IMR-90 (cell line): ENCODE measurements at regions not wholly inside any gene's neighbourhood (a gene's known extent, or its start where the extent isn't known, plus 50 kb on each side); places are given as distances from the start of the nearest gene placed in this dataset.

Source experiments
- ATAC-seq: fragments of 200-7000 bp; cut with Tn5 transposase; 2 replicates; pipeline ENCODE4 v1.9.1; 2020; ENCODE audit warnings: low read depth, mild to moderate bottlenecking, moderate library complexity
- BruUV-seq: library from RNA; stranded (reverse); fragments of 400-500 nt; replicated peaks from 2 replicates; lab custom pipeline; 2021; lab: Mats Ljungman, UMichigan
- CTCF ChIA-PET: fragments of 300-600 bp; formaldehyde crosslinking; extraction: SDS; loops from one replicate; lab custom pipeline; 2021; ENCODE audit warnings: antibody characterized with exemption; lab: Yijun Ruan, JAX
- POLR2A ChIA-PET: fragments of 300-600 bp; sonication (Branson Sonifier 250); formaldehyde crosslinking; loops from one replicate; lab custom pipeline; 2022; ENCODE audit warnings: antibody characterized with exemption; ENCODE audit not compliant: unreplicated experiment; lab: Charles Lee
- DNase-seq: peaks from one replicate; pipeline ENCODE4 v3.0.0; 2013
- H2AFZ ChIP-seq: replicated peaks from 2 replicates; pipeline ENCODE3; 2013; ENCODE audit warnings: low read length, mild to moderate bottlenecking; ENCODE audit not compliant: poor library complexity
- H2AK5ac ChIP-seq: 2 replicates; pipeline ENCODE4 v1.6.1; 2013; ENCODE audit warnings: low read depth, low read length, inconsistent platforms
- H2AK9ac ChIP-seq: replicated peaks from 2 replicates; pipeline ENCODE3; 2013; ENCODE audit warnings: mild to moderate bottlenecking, low read depth, low read length, moderate library complexity; ENCODE audit not compliant: poor library complexity
- H2BK120ac ChIP-seq: 2 replicates; pipeline ENCODE4 v1.6.1; 2013; ENCODE audit warnings: low read depth, low read length, inconsistent platforms
- H2BK15ac ChIP-seq: 3 replicates; pipeline ENCODE4 v1.6.1; 2013; ENCODE audit warnings: low read depth, low read length, inconsistent platforms
- H2BK20ac ChIP-seq: 2 replicates; pipeline ENCODE4 v1.6.1; 2013; ENCODE audit warnings: low read depth, mild to moderate bottlenecking, inconsistent platforms, low read length, moderate library complexity
- H2BK5ac ChIP-seq: 2 replicates; pipeline ENCODE4 v1.6.1; 2013; ENCODE audit warnings: mild to moderate bottlenecking, low read depth, low read length, inconsistent platforms; ENCODE audit not compliant: poor library complexity, severe bottlenecking
- H3K14ac ChIP-seq: replicated peaks from 2 replicates; pipeline ENCODE4 v1.6.1; 2013; ENCODE audit warnings: low read depth, low read length, inconsistent platforms
- H3K18ac ChIP-seq: 2 replicates; pipeline ENCODE4 v1.6.1; 2013; ENCODE audit warnings: low read depth, low read length, control low read depth
- H3K23ac ChIP-seq: 2 replicates; pipeline ENCODE4 v1.6.1; 2013; ENCODE audit warnings: low read depth, low read length, inconsistent platforms
- H3K27ac ChIP-seq: 2 replicates; pipeline ENCODE4 v1.5.1; 2013; ENCODE audit warnings: mild to moderate bottlenecking, control low read depth, low read length; ENCODE audit not compliant: insufficient read depth
- H3K27me3 ChIP-seq: 2 replicates; pipeline ENCODE4 v1.6.1; 2013; ENCODE audit warnings: low read length; ENCODE audit not compliant: control insufficient read depth, insufficient read depth
- H3K36me3 ChIP-seq: 2 replicates; pipeline ENCODE4 v1.6.1; 2013; ENCODE audit warnings: low read length, mixed read lengths; ENCODE audit not compliant: control insufficient read depth, insufficient read depth
- H3K4ac ChIP-seq: 2 replicates; pipeline ENCODE4 v1.6.1; 2013; ENCODE audit warnings: low read depth, low read length, inconsistent platforms
- H3K4me1 ChIP-seq: 2 replicates; pipeline ENCODE4 v1.6.1; 2013; ENCODE audit warnings: low read length, mixed read lengths; ENCODE audit not compliant: control insufficient read depth, insufficient read depth
- H3K4me2 ChIP-seq: 2 replicates; pipeline ENCODE4 v1.6.1; 2013; ENCODE audit warnings: low read depth, mild to moderate bottlenecking, control low read depth, low read length, moderate library complexity
- H3K4me3 ChIP-seq: 2 replicates; pipeline ENCODE4 v1.5.1; 2013; ENCODE audit warnings: low read depth, mild to moderate bottlenecking, control low read depth, low read length, moderate library complexity; ENCODE audit not compliant: insufficient read depth
- H3K56ac ChIP-seq: 2 replicates; pipeline ENCODE4 v1.6.1; 2013; ENCODE audit warnings: low read length, inconsistent platforms; ENCODE audit not compliant: insufficient read depth; ENCODE audit errors: extremely low read depth
- H3K79me1 ChIP-seq, 2 experiments: 2 replicates each; pipeline ENCODE4 v1.6.1; 2013; ENCODE audit warnings: low read length in 2 of 2, inconsistent platforms in 1 of 2, low read depth in 1 of 2
- H3K9ac ChIP-seq: 2 replicates; pipeline ENCODE4 v1.6.1; 2013; ENCODE audit warnings: low read depth, low read length, control low read depth
- H3K9me1 ChIP-seq: 2 replicates; pipeline ENCODE4 v1.6.1; 2013; ENCODE audit warnings: low read length, inconsistent platforms; ENCODE audit not compliant: insufficient read depth
- H3K9me3 ChIP-seq: 2 replicates; pipeline ENCODE4 v1.6.1; 2013; ENCODE audit warnings: low read length; ENCODE audit not compliant: control insufficient read depth, insufficient read depth
- H4K20me1 ChIP-seq: 2 replicates; pipeline ENCODE4 v1.6.1; 2013; ENCODE audit warnings: low read length, inconsistent platforms; ENCODE audit not compliant: insufficient read depth
- H4K5ac ChIP-seq: 2 replicates; pipeline ENCODE4 v1.6.1; 2013; ENCODE audit warnings: mild to moderate bottlenecking, low read depth, low read length, control low read depth
- H4K8ac ChIP-seq, 2 experiments: 2 replicates each; pipeline ENCODE4 v1.6.1; 2013; ENCODE audit warnings: low read depth in 2 of 2, low read length in 2 of 2, control low read depth in 1 of 2, inconsistent platforms in 1 of 2
- H4K91ac ChIP-seq: 2 replicates; pipeline ENCODE4 v1.6.1; 2013; ENCODE audit warnings: low read depth, low read length, inconsistent platforms; ENCODE audit not compliant: insufficient read depth
- BHLHE40 ChIP-seq: fragments of 150-350 bp; IDR thresholded peaks from 2 replicates; pipeline ENCODE4 v1.6.1; 2016; ENCODE audit warnings: mild to moderate bottlenecking, low read depth, low read length
- CEBPB ChIP-seq: IDR thresholded peaks from 2 replicates; pipeline ENCODE4 v1.6.1; 2012; ENCODE audit warnings: low read depth, low read length, improper control_type of control experiment
- CHD1 ChIP-seq: IDR thresholded peaks from 2 replicates; pipeline ENCODE4 v1.6.1; 2012; ENCODE audit warnings: low read depth, low read length, improper control_type of control experiment
- FOS ChIP-seq: fragments of 150-350 bp; IDR thresholded peaks from 2 replicates; pipeline ENCODE4 v1.6.1; 2016; ENCODE audit warnings: low read depth, low read length
- MAZ ChIP-seq: IDR thresholded peaks from 2 replicates; pipeline ENCODE4 v1.6.1; 2012; ENCODE audit warnings: low read depth, mild to moderate bottlenecking, low read length, improper control_type of control experiment, moderate library complexity, borderline replicate concordance
- MXI1 ChIP-seq: IDR thresholded peaks from 2 replicates; pipeline ENCODE4 v1.6.1; 2012; ENCODE audit warnings: low read depth, mild to moderate bottlenecking, low read length, moderate library complexity, borderline replicate concordance
- NFE2L2 ChIP-seq: fragments of 150-350 bp; IDR thresholded peaks from 2 replicates; pipeline ENCODE4 v1.6.1; 2016; ENCODE audit warnings: low read depth, mild to moderate bottlenecking, low read length
- POLR2A ChIP-seq: IDR thresholded peaks from 2 replicates; pipeline ENCODE4 v1.6.1; 2012; ENCODE audit warnings: mild to moderate bottlenecking, low read depth, low read length
- RAD21 ChIP-seq: IDR thresholded peaks from 2 replicates; pipeline ENCODE4 v1.6.1; 2012; ENCODE audit warnings: low read length, improper control_type of control experiment
- RCOR1 ChIP-seq: IDR thresholded peaks from 2 replicates; pipeline ENCODE4 v1.6.1; 2012; ENCODE audit warnings: mild to moderate bottlenecking, low read length, improper control_type of control experiment; ENCODE audit not compliant: insufficient replicate concordance
- SMC3 ChIP-seq: fragments of 150-350 bp; IDR thresholded peaks from 2 replicates; pipeline ENCODE4 v1.6.1; 2016; ENCODE audit warnings: low read depth, mild to moderate bottlenecking, antibody characterized with exemption, low read length, moderate library complexity
- WGBS, 2 experiments: methylation state at CpG; one replicate each; pipeline versions ENCODE4 v1.1.5 to v1.1.7; 2013; ENCODE audit warnings: missing lambda C conversion rate in 2 of 2; ENCODE audit not compliant: insufficient read length in 1 of 2; ENCODE audit errors: extremely low coverage in 2 of 2; 5-methylcytosine and 5-hydroxymethylcytosine counted together
- dilution Hi-C: fragments of 300-500 bp; cut with HindIII; formaldehyde crosslinking; loops from one replicate; pipeline ENCODE4 v1.14.3; 2018; ENCODE audit warnings: low sequenced_read_pairs; ENCODE audit not compliant: unreplicated experiment
- in situ Hi-C: fragments of 300-500 bp; cut with MboI; formaldehyde crosslinking; loops from 3 replicates; pipeline ENCODE4 v1.14.3; 2019; ENCODE audit warnings: low sequenced_read_pairs, inconsistent platforms, mixed read lengths
- intact Hi-C: fragments of 100-400 bp; cut with micrococcal nuclease; formaldehyde crosslinking; loops from 2 replicates; pipeline ENCODE4 v1.10.0; 2022
- TF ChIP-seq, protein P1 (sequence below): fragments of 150-350 bp; IDR thresholded peaks from 2 replicates; pipeline ENCODE4 v1.6.1; 2016; ENCODE audit warnings: low read depth, mild to moderate bottlenecking, low read length, moderate library complexity, borderline replicate concordance
- TF ChIP-seq, protein P2 (sequence below): fragments of 150-350 bp; IDR thresholded peaks from 2 replicates; pipeline ENCODE4 v1.6.1; 2017; ENCODE audit warnings: mild to moderate bottlenecking, antibody characterized with exemption, low read length, low read depth
- TF ChIP-seq, protein P3 (sequence below): conservative IDR thresholded peaks from 2 replicates; pipeline ENCODE4 v1.5.1; 2012; ENCODE audit warnings: mild to moderate bottlenecking, low read depth, low read length, improper control_type of control experiment

DNA sequence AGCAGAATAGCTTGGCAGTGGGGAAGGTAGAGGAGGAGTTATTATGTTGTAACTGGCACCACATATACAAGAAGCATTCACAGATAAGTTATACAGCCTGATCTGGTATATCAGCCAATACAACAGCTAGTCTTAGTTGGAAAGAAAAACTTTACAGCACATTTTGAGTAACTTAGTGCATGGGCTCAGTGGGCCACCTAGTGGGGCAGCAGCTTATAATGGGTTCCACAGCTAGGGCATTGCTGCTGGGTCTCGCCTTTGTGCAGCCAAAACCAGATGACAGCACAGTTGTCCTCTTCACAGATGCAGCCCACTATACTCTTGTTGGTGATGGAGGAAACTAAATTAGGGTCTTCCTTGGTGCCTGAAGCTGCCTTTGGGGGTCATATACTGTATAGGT, 448.1 kb upstream of the RASGEF1B start:
- in situ Hi-C loops (no loop called here), intact Hi-C loops (no loop called here), dilution Hi-C loops (no loop called here)
- no peak overlapping the region for H3K27ac ChIP-seq
- no peaks in the 10 kb centered on the region for H3K4me1 ChIP-seq
- H3K56ac ChIP-seq: no peak overlapping the region
- no peak overlapping the region for H2AK5ac ChIP-seq
- no peak overlapping the region for H3K4me2 ChIP-seq
- no peaks in the 10 kb centered on the region for H3K79me1 ChIP-seq
- H3K9me3 ChIP-seq: no peaks in the 10 kb centered on the region
- H3K4me3 ChIP-seq: no peak overlapping the region
- H3K23ac ChIP-seq: no peak overlapping the region
- no CpG with 5 or more reads among the region's 1 CpG for WGBS, 2 experiments
- H2AK9ac ChIP-seq: no peak overlapping the region
- ATAC-seq: no peak
- TF ChIP-seq MXI1 (no peak), FOS (no peak), SMC3 (no peak), CEBPB (no peak), RAD21 (no peak), MAZ (no peak), BHLHE40 (no peak), NFE2L2 (no peak), CHD1 (no peak), RCOR1 (no peak), POLR2A (no peak)
- TF ChIP-seq, protein P1, sequence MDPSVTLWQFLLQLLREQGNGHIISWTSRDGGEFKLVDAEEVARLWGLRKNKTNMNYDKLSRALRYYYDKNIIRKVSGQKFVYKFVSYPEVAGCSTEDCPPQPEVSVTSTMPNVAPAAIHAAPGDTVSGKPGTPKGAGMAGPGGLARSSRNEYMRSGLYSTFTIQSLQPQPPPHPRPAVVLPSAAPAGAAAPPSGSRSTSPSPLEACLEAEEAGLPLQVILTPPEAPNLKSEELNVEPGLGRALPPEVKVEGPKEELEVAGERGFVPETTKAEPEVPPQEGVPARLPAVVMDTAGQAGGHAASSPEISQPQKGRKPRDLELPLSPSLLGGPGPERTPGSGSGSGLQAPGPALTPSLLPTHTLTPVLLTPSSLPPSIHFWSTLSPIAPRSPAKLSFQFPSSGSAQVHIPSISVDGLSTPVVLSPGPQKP: no peak
- TF ChIP-seq, protein P2, sequence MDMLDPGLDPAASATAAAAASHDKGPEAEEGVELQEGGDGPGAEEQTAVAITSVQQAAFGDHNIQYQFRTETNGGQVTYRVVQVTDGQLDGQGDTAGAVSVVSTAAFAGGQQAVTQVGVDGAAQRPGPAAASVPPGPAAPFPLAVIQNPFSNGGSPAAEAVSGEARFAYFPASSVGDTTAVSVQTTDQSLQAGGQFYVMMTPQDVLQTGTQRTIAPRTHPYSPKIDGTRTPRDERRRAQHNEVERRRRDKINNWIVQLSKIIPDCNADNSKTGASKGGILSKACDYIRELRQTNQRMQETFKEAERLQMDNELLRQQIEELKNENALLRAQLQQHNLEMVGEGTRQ: no peak
- TF ChIP-seq, protein P3, sequence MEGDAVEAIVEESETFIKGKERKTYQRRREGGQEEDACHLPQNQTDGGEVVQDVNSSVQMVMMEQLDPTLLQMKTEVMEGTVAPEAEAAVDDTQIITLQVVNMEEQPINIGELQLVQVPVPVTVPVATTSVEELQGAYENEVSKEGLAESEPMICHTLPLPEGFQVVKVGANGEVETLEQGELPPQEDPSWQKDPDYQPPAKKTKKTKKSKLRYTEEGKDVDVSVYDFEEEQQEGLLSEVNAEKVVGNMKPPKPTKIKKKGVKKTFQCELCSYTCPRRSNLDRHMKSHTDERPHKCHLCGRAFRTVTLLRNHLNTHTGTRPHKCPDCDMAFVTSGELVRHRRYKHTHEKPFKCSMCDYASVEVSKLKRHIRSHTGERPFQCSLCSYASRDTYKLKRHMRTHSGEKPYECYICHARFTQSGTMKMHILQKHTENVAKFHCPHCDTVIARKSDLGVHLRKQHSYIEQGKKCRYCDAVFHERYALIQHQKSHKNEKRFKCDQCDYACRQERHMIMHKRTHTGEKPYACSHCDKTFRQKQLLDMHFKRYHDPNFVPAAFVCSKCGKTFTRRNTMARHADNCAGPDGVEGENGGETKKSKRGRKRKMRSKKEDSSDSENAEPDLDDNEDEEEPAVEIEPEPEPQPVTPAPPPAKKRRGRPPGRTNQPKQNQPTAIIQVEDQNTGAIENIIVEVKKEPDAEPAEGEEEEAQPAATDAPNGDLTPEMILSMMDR: no peak
- H4K5ac ChIP-seq: no peak overlapping the region
- CTCF ChIA-PET: interaction anchor here (1.1 to 1.3 kb wide), 2 partner anchors 75 to 524 kb away, joined by 3 read pairs; no protein-coding TSS in a partner anchor
- H3K36me3 ChIP-seq: no peaks in the 10 kb centered on the region
- H3K9me1 ChIP-seq: no peaks in the 10 kb centered on the region
- H3K18ac ChIP-seq: no peak overlapping the region
- no peak overlapping the region for H2BK15ac ChIP-seq
- H4K8ac ChIP-seq: no peak overlapping the region
- no peak overlapping the region for H4K91ac ChIP-seq
- no peak for DNase-seq
- no peak overlapping the region for H2BK120ac ChIP-seq
- no peak overlapping the region for H3K14ac ChIP-seq
- H3K9ac ChIP-seq: no peak overlapping the region
- no peaks in the 10 kb centered on the region for H4K20me1 ChIP-seq
- no peak overlapping the region for H3K4ac ChIP-seq
- H2AFZ ChIP-seq: no peak overlapping the region
- H2BK20ac ChIP-seq: no peak overlapping the region
- no TSS peak for BruUV-seq
- H3K27me3 ChIP-seq: no peaks in the 10 kb centered on the region
- POLR2A ChIA-PET: no interaction called here
- H2BK5ac ChIP-seq: no peak overlapping the region
